PC-9 (cell line): ENCODE measurements at regions not wholly inside any gene's neighbourhood (a gene's known extent, or its start where the extent isn't known, plus 50 kb on each side); places are given as distances from the start of the nearest gene placed in this dataset.

Experiments
- BruUV-seq: library from RNA; stranded (reverse); fragments of 400-500 nt; replicated peaks from 2 replicates; lab custom pipeline; 2021; lab: Mats Ljungman, UMichigan
- CTCF ChIA-PET: fragments of 300-600 bp; sonication (Branson Sonifier 250); formaldehyde crosslinking; loops from one replicate; lab custom pipeline; 2022; ENCODE audit warnings: antibody characterized with exemption; lab: Charles Lee
- POLR2A ChIA-PET: fragments of 300-600 bp; sonication (Branson Sonifier 250); formaldehyde crosslinking; loops from one replicate; lab custom pipeline; 2022; ENCODE audit warnings: antibody characterized with exemption; ENCODE audit not compliant: unreplicated experiment; lab: Charles Lee
- DNase-seq, 2 experiments: peaks; one replicate each; pipeline versions ENCODE4 v3.0.0 to v3.0.0-alpha.2; 2015 to 2022; ENCODE audit warnings: mixed read lengths in 1 of 2
- H2AFZ ChIP-seq: fragments of 200-600 bp; sonication (generic); 2 replicates; pipeline ENCODE4 v1.8.1; 2017; ENCODE audit warnings: antibody characterized with exemption
- H3F3A ChIP-seq: fragments of 200-600 bp; sonication (generic); 2 replicates; pipeline ENCODE4 v1.8.1; 2017; ENCODE audit warnings: antibody characterized with exemption, mild to moderate bottlenecking, low read depth; ENCODE audit not compliant: insufficient read depth
- H3K27ac ChIP-seq: fragments of 200-600 bp; sonication (generic); 2 replicates; pipeline ENCODE4 v1.6.1; 2016; ENCODE audit warnings: mixed run types
- H3K27me3 ChIP-seq: fragments of 200-600 bp; sonication (generic); 2 replicates; pipeline ENCODE4 v1.6.1; 2016; ENCODE audit warnings: low read depth, mixed run types; ENCODE audit not compliant: insufficient read depth
- H3K36me3 ChIP-seq: fragments of 200-600 bp; sonication (generic); 2 replicates; pipeline ENCODE4 v1.6.1; 2016; ENCODE audit warnings: low read depth, mixed run types
- H3K4me1 ChIP-seq: fragments of 200-600 bp; sonication (generic); replicated peaks from 2 replicates; pipeline ENCODE4 v1.6.1; 2016; ENCODE audit warnings: mixed run types; ENCODE audit not compliant: insufficient read depth
- H3K4me2 ChIP-seq: fragments of 200-600 bp; sonication (generic); 2 replicates; pipeline ENCODE4 v1.6.1; 2017; ENCODE audit warnings: mixed run types
- H3K4me3 ChIP-seq: fragments of 200-600 bp; sonication (generic); 2 replicates; pipeline ENCODE4 v1.6.1; 2016; ENCODE audit warnings: mixed run types
- H3K79me2 ChIP-seq: fragments of 200-600 bp; sonication (generic); 2 replicates; pipeline ENCODE4 v1.6.1; 2017; ENCODE audit warnings: low read depth, mixed run types
- H3K9me2 ChIP-seq: fragments of 200-600 bp; sonication (generic); 2 replicates; pipeline ENCODE4 v1.8.1; 2017; ENCODE audit warnings: mild to moderate bottlenecking; ENCODE audit not compliant: insufficient read depth
- H3K9me3 ChIP-seq: fragments of 200-600 bp; sonication (generic); 2 replicates; pipeline ENCODE4 v1.8.1; 2016; ENCODE audit warnings: low read depth; ENCODE audit not compliant: insufficient read depth
- H4K20me1 ChIP-seq: fragments of 200-600 bp; sonication (generic); 2 replicates; pipeline ENCODE4 v1.8.1; 2017; ENCODE audit not compliant: insufficient read depth
- CTCF ChIP-seq: fragments of 200-600 bp; sonication (generic); conservative IDR thresholded peaks from 2 replicates; pipeline ENCODE4 v1.6.1; 2017; ENCODE audit warnings: mixed run types, antibody characterized with exemption, mild to moderate bottlenecking, moderate library complexity
- EZH2 ChIP-seq: fragments of 200-600 bp; sonication (generic); IDR thresholded peaks from 2 replicates; pipeline ENCODE4 v1.8.0; 2017; ENCODE audit warnings: antibody characterized with exemption, low read depth
- intact Hi-C: fragments of 100-400 bp; cut with micrococcal nuclease; formaldehyde crosslinking; loops from one replicate; pipeline ENCODE4 v1.10.0; 2022; ENCODE audit not compliant: unreplicated experiment

GRCh38 chr7:91420606-91421005, 156.4 kb downstream of the FZD1 start:
- intact Hi-C loops, result no loop called here
- POLR2A ChIA-PET, result no interaction called here
- DNase-seq, result no peak
- no peak overlapping the region for H3K4me3 ChIP-seq
- no peaks in the 10 kb centered on the region for H3K4me1 ChIP-seq
- H3K9me3 ChIP-seq, result no peaks in the 10 kb centered on the region
- no peak overlapping the region for H3K27ac ChIP-seq
- no peak overlapping the region for H2AFZ ChIP-seq
- no peak for TF ChIP-seq EZH2
- no peaks in the 10 kb centered on the region for H4K20me1 ChIP-seq
- H3F3A ChIP-seq, result no peaks in the 10 kb centered on the region
- no TSS peak for BruUV-seq
- H3K36me3 ChIP-seq, result no peaks in the 10 kb centered on the region
- H3K27me3 ChIP-seq, result no peaks in the 10 kb centered on the region
- H3K79me2 ChIP-seq, result no peaks in the 10 kb centered on the region
- CTCF ChIA-PET, result no interaction called here
- H3K4me2 ChIP-seq, result no peak overlapping the region
- H3K9me2 ChIP-seq, result no peaks in the 10 kb centered on the region

GRCh38 chr7:91421018-91421417, 156.8 kb downstream of the FZD1 start:
- DNase-seq, result no peak
- no peaks in the 10 kb centered on the region for H3K9me2 ChIP-seq
- H3K4me1 ChIP-seq, result no peaks in the 10 kb centered on the region
- intact Hi-C loops, result no loop called here
- H3K27ac ChIP-seq, result no peak overlapping the region
- ChIA-PET CTCF (no interaction called here), POLR2A (no interaction called here)
- H2AFZ ChIP-seq, result no peak overlapping the region
- no peaks in the 10 kb centered on the region for H4K20me1 ChIP-seq
- no TSS peak for BruUV-seq
- no peaks in the 10 kb centered on the region for H3K9me3 ChIP-seq
- H3K27me3 ChIP-seq, result no peaks in the 10 kb centered on the region
- no peak for TF ChIP-seq EZH2
- TF ChIP-seq CTCF, result no peak
- H3K4me2 ChIP-seq, result no peak overlapping the region
- no peaks in the 10 kb centered on the region for H3K36me3 ChIP-seq
- H3K4me3 ChIP-seq, result no peak overlapping the region
- no peaks in the 10 kb centered on the region for H3F3A ChIP-seq
- no peaks in the 10 kb centered on the region for H3K79me2 ChIP-seq

GRCh38 chr7:91424371-91424770, 160.1 kb downstream of the FZD1 start:
- H3K4me3 ChIP-seq, result no peak overlapping the region
- ChIA-PET CTCF (no interaction called here), POLR2A (no interaction called here)
- no peaks in the 10 kb centered on the region for H3K4me1 ChIP-seq
- no peaks in the 10 kb centered on the region for H3K9me2 ChIP-seq
- no peaks in the 10 kb centered on the region for H3K79me2 ChIP-seq
- H3F3A ChIP-seq, result no peaks in the 10 kb centered on the region
- no peak overlapping the region for H2AFZ ChIP-seq
- H3K27me3 ChIP-seq, result no peaks in the 10 kb centered on the region
- H3K36me3 ChIP-seq, result no peaks in the 10 kb centered on the region
- H4K20me1 ChIP-seq, result no peaks in the 10 kb centered on the region
- no peak overlapping the region for H3K4me2 ChIP-seq
- H3K9me3 ChIP-seq, result no peaks in the 10 kb centered on the region
- intact Hi-C loops, result no loop called here
- no TSS peak for BruUV-seq
- no peak for DNase-seq
- TF ChIP-seq CTCF, result no peak
- TF ChIP-seq EZH2, result no peak
- no peak overlapping the region for H3K27ac ChIP-seq

GRCh38 chr7:91425149-91425548, 160.9 kb downstream of the FZD1 start:
- H2AFZ ChIP-seq, result no peak overlapping the region
- H3F3A ChIP-seq, result no peaks in the 10 kb centered on the region
- H3K9me2 ChIP-seq, result no peaks in the 10 kb centered on the region
- CTCF ChIA-PET, result no interaction called here
- no peaks in the 10 kb centered on the region for H3K9me3 ChIP-seq
- no peak for TF ChIP-seq CTCF
- TF ChIP-seq EZH2, result no peak
- no peak for DNase-seq
- H3K27me3 ChIP-seq, result no peaks in the 10 kb centered on the region
- no peak overlapping the region for H3K4me2 ChIP-seq
- intact Hi-C loops, result no loop called here
- no peaks in the 10 kb centered on the region for H3K79me2 ChIP-seq
- BruUV-seq, result no TSS peak
- no peaks in the 10 kb centered on the region for H4K20me1 ChIP-seq
- H3K27ac ChIP-seq, result no peak overlapping the region
- H3K4me1 ChIP-seq, result no peaks in the 10 kb centered on the region
- POLR2A ChIA-PET, result no interaction called here
- no peak overlapping the region for H3K4me3 ChIP-seq
- H3K36me3 ChIP-seq, result no peaks in the 10 kb centered on the region
